Hematopoietic multipotent progenitor cell treated with erythropoietin and hydrocortisone succinate and interleukin-3 and kit ligand, for 4 days (in vitro differentiated cells): ENCODE measurements at regions not wholly inside any gene's neighbourhood (a gene's known extent, or its start where the extent isn't known, plus 50 kb on each side); places are given as distances from the start of the nearest gene placed in this dataset.

ENCODE experiments used
- DNase-seq: peaks from one replicate; pipeline ENCODE4 v3.0.0-alpha.2; 2015

GRCh38 chrX:39452401-39452800 lies 645.4 kb downstream of the BCOR start:
- DNase-seq, result no peak

- DNase-seq, result no peak
Measured at GRCh38 chrX:39453889-39454621, 643.7 kb downstream of the BCOR start.

DNA sequence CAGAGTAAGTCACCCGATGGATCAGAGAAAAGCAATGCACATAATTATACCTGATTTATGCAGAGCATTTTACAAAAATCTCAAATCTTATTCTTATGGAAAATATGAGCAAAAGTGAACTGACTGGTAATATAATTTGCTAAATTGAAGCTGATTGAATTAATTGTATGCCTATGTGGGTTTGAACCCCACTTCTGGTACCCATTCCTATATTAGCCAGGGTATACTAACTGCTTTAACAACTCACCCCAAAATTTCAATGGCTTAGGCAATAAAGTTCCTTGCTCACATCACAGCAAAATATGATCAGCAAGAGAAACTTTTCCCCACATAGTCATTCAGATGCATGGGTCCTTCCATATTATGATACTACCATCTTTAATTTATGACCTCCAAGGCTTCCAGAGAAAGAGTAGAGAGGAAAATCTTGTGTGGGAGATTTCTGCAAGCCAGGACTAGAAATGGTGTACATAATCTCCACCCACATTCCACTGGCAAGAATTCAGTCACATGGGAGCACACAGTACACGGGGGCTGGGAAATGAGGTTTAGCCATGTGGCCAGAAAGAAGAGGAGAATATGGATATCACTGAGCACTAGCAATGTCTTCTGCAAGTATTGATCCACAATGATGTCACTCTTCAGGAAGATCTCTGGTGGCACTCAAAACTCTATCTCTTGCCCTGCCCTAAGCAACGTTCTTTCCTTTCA lies 640.7 kb downstream of the BCOR start:
- DNase-seq, result no peak

GRCh38 chrX:39458779-39459178 lies 639.0 kb downstream of the BCOR start:
- DNase-seq, result no peak

DNA sequence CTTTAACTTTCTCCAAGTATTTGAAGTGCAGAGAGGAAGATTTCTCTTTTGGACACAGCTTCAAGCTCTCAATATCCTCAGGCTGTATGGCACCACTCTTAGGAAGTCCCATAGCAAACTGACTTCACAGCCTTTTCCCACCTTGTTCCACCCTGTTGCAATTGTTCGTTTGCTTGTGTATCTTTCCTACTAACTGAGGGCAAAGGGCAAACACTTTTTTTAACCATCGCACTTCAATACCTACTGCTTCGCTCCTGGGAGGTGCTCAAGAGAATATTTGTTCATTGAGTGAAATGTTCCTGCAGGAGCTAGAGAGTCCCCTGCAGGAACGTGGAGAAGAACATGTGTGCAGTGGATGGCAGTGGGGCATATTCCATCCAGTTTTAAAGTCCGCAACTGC lies 638.6 kb downstream of the BCOR start:
- no peak for DNase-seq

DNA sequence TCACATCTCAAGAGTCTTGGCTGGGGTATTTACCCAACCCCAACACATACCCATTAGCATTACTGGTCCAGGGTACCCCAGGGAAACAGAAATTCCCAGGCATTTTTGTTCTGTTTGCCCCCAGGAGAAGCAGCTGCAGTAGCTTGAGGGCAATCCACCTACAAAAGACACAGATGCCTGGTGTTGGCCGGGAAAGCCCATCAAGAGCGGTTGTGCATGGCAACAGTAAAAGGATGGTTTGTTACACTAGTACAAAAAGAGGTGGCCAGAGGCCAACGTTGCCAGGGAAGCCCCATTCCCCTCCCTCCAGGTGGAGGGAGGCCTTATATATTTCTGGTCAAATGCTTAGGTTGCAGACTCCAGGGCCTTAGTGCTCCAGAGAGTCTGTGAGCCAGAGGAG lies 637.8 kb downstream of the BCOR start:
- no peak for DNase-seq

DNA sequence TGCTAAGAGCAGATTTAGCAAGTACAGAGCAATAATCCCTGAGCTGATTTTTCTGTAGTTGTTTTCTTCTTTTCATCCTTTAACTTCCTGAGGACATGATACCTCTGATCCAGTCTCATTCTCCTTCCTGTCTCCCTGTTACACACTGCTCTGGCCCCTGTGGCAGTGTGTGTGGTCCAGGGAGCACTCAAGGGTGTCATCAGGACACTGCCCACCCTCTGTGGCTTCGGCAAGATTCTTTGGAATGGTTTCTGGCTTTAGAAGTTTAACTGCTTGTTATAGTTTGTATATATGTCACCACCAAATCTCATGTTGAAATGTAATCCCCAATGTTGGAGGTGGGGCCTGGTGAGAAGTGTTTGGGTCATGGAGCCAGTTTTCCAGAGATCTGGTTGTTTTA lies 637.3 kb downstream of the BCOR start:
- DNase-seq, result no peak

DNA sequence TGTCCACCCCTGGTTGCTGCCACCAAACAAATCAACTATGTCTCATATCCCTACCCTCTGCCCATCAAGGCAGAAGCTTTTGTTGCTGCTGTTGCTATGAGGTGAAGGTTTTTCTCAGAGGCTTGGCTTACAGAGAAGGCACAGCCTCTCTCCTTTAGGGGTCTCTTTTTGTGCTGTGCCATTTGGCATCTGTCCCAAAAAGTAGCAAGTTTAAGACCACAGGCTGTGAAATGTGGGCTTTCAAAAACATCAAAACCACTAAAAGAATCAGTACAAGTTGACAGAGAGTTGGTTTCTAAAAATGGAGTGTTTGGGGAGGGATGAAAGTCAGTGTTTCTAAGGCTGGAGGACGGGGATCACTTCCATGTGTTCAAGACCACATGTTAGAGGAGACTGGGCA lies 634.9 kb downstream of the BCOR start:
- no peak for DNase-seq

GRCh38 chrX:39464253-39464652 lies 633.5 kb downstream of the BCOR start:
- DNase-seq, result no peak

- DNase-seq, result no peak
Measured at GRCh38 chrX:39465467-39465866, 632.3 kb downstream of the BCOR start.

DNA sequence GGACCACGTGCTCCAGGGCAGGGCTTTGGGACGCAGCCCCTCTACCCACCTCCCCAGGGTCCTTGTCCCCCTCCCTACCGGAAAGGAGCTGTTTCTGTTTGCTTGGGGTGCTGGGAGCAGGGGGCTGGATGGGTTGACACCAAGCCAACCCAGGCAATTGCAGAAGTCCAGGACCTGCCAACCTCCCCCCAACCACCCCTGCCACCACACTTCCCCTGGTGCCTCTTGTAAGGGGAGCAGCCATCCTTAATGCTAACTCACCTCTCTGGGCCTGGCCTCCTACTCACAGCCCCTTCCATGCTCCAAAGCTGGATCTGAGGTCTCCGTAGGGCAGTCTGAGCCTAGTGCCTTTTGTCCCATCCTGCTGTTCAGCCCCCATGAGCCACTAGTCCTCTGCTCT lies 631.9 kb downstream of the BCOR start:
- DNase-seq, result peak; percentile 16

- no peak for DNase-seq
Measured at GRCh38 chrX:39469126-39469525, 628.6 kb downstream of the BCOR start.

GRCh38 chrX:39470588-39471407 lies 627.0 kb downstream of the BCOR start:
- DNase-seq, result no peak

DNA sequence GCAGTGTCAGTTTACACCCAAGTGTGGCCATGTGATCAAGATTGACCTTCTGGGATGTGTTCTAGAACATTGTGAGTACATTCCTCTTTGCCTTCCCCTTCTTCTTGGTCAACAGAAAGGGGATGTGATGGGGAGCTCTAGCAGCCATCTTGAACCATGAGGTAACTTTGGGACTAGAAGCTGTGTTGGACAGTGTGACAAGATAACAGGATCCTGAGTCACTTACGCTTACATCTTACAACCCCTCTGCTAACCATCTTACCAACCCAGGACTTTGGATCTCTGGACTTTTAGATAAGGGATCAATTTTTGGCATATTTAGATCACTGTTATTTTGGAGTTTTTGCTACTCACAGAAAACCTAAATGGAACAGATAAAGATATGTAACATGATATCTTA lies 625.6 kb downstream of the BCOR start:
- DNase-seq, result peak; percentile 16

- no peak for DNase-seq
Measured at GRCh38 chrX:39473812-39474211, 623.9 kb downstream of the BCOR start.

- DNase-seq, result no peak
Measured at GRCh38 chrX:39475372-39475771, 622.4 kb downstream of the BCOR start.

DNA sequence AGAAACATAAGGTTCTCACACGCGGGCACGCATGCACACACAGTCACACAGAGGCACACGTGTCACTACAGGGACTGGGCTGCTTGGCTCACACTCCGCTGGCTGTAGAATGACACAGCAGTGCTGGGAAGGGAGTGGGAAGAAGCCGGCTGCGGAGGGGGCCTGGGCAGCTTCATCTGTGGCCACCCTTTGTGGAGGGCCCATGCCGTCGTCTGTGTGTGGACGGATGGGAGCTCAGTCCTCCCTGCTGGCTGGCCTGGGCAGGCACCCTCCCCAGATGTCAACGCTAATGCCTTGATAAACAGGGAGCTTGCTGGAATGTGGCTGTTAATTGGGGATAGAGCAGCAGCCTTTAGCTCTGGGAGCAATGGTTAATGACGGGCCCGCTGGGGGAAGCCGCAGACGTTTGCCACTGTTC lies 621.1 kb downstream of the BCOR start:
- no peak for DNase-seq

DNA sequence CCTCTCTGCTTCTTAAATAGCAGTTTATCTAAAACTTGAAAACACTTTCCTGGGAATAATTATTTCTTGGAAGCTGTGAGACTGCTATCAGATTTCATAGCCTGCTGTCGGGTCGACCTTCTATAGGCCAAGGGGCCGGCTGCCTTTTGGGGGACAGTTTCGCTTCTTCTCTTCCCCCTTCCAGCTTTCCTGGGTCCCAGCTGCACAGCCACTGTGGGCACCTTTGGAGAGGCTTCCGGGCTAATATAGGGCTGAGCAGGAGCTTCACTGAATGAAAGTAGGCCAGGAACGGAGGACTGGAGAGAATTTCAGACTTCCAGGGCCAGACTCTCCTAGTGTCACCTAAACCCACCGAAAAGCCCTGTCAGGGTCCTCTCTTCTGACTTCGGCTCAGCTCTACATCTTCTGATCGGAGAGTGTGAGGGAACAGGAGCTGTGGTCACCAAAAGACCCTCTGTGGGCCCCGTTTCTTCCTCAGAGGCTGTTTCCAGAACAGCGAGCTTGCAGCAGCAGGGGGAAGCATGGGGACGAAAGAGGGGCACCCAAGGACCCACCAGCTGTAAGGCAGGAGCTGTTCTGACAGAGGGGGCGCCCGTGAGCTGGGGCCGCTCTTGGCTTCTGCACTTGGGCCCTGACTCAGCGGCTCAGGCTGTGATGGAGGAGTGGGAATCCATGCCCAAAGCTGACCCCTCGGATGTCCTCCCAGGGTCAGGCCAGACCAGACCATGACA lies 620.6 kb downstream of the BCOR start:
- no peak for DNase-seq

DNA sequence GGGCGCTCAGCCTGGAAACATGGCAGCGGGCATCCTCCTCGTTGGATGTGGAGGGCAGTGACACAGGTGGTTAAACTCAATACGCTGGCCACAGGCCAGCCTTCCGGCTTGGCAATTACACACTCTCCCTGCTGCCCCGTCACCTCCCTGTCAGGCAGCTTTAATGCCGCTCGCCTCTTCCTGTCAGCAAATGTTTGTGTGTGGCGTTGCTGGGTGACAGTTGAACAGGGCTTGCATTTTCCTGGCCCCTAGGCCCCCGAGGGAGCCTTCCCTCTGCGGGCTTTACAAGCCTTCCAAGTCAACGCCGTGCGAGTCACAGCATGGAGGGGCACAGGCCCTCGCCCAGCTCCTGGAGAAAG lies 620.0 kb downstream of the BCOR start:
- peak; percentile 53 for DNase-seq

GRCh38 chrX:39479856-39480255 lies 617.9 kb downstream of the BCOR start:
- DNase-seq, result no peak

- no peak for DNase-seq
Measured at GRCh38 chrX:39480963-39481362, 616.8 kb downstream of the BCOR start.

GRCh38 chrX:39481621-39482020 lies 616.1 kb downstream of the BCOR start:
- peak; percentile 64 for DNase-seq
